NCI-H2171 treated with DMSO at 0.1 percent for 48 hours (cell line): ENCODE measurements at regions not wholly inside any gene's neighbourhood (a gene's known extent, or its start where the extent isn't known, plus 50 kb on each side); places are given as distances from the start of the nearest gene placed in this dataset.

Source experiments
- DNase-seq: peaks from one replicate; lab custom pipeline; 2025; lab: John Stamatoyannopoulos, UW

DNA sequence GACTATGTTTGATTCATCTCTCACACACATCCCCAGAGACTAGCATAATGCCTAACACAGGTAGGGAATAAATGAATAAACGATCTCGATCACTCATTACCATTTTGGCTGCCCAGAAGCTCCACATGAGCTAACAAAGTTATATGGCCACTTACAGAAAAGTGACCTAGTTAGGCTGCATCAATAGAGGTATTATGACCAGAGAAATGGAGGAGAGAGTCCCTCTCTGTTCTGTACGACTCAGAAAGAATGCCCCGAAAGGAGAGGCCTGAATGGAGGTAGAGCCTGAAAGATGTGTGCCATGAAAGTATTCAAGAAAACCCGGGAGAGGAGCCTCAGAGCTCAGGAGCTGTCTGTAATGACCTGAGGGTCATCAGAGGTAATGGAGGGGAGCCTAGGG lies 208.2 kb upstream of the GRIK3 start:
- no peak for DNase-seq

DNA sequence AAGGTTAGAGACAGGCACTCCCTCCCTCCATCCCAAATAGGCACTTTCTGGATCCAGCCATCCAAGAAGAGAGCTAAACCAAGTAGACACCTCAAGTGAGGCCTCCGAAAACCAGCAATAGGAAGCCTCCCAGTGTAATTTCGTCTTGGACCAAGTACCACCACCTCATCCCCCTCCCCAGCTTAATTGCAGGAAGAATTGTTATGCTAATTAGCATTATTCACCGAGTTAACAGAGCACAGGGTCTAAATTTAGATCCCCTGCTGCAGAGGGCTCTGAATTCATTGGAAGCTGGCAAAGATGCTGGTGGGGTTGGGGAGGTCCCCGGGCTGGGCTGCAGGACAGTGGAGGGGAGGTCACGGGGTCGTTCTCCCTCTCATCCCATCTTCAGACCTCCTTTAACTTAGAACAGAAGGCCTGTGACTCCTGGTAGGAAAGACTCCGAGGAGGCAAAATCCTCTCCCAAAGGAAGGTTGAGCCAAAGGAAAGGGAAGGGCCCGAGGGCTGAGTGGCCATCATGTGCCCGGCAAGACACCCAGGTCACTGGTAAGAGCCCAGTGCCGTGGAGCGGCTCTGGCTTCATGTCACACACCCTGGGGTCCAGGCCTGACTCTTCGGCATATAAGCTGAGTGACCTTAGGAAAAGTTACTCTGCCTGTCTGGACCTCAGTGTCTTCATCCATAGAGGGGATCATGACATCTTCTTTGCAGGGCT lies 209.2 kb upstream of the GRIK3 start:
- no peak for DNase-seq

DNA sequence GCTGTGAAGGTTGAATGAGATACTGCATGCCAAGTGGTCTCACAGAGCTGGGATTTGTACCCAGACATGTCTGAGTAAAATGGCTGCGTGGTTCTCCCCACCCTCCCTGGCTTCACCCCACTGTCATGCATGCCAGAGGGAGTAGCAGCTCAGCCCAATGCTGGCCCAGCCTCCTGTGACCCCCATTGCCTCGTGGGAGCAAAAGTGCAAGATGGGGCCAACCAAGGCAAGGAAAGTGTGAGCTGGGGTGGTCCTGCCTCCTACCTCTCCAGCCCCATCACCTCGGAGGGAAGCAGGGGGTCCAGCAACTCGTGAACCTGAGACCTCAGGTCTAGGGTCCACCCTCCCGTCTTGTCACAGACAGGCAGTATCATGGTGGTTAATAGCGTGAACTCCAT lies 209.8 kb upstream of the GRIK3 start:
- DNase-seq = no peak

DNA sequence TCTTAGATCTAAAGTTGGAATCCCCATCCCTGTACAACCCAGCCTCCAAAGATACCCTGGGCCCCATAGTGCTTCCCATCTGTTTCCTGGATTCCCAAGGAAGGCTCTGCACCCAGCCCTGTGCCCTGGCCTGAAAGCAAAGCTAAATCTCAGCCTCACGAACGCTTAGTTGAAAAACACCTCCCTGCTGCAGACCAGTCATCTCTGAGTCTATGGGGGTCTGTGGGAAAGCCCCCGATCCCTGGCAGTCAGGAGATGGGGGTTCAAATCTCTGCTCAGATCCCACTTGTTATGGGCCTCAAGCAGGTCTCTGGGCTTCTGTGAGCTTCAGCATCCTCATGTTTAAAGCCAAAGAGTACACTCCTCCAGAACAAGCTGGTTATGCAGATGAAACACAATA lies 210.5 kb upstream of the GRIK3 start:
- no peak for DNase-seq

DNA sequence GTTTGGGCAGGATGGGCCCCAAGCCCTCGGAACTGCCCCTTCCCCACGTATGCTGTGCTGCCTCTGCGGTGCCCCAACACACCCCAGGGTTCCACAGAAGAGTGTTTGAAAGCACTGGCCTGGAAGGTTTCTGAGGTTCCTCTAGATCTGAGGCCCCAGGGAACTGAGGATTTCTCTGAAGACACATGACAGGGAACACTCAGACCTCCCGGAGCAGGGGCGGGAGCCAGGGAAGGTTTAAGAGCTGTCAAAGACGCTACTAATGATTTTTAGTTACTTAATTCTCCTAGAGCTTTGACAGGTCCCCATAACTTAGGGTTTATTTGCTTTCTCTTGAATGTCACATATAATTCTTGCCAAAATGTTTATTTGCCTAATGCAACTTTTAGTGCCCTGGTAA lies 212.3 kb upstream of the GRIK3 start:
- no peak for DNase-seq

DNA sequence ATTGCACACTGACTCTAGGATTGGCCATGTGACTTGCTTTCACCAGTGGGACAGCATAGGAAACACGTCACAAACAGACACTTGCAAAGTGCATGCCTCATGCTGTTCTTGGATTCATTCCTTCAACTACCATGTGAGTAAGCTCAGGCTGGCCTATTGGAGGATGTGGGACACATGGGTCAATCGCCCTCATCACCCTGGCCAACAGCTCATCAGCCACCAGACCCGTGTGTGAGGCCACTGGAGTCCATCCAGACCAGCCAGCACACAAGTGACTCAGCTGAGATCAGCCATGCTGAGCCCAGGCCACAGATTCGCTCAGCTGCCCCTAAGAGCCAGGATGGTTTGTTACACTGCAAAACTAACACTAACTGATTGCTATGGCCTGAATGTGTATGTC lies 216.1 kb upstream of the GRIK3 start:
- DNase-seq = no peak

DNA sequence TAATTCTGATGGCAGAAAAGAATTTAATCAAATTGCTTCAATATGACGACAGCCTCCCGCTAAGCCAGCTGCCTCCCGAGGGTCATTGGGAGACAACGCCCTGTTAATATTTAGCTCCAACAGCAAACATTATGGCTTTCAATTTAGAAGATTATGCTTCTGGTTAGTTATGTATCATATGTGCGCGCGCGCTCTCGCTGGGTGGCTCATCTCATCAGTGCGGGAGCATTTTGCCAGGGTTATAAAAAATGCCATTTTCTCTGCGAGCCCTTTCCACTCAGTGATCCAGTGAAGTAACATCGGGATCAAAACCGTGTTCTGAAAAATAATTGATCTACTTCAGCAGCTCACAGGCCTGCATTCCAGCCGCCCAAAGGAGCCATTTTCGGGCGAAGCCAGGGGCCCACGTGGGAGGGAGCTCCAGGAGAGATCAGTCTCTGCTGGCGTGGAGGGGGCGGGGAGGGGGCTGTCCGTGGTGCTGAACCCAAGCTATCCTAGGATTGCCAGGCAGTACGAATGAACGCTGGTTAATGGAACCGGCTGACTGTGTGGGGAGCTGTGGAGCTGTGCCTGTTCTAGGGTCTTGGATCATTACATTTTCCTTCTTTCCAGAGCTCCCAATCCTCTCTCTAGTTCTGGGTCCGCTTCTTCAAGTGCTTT lies 219.1 kb upstream of the ZC3H12A start:
- no peak for DNase-seq

DNA sequence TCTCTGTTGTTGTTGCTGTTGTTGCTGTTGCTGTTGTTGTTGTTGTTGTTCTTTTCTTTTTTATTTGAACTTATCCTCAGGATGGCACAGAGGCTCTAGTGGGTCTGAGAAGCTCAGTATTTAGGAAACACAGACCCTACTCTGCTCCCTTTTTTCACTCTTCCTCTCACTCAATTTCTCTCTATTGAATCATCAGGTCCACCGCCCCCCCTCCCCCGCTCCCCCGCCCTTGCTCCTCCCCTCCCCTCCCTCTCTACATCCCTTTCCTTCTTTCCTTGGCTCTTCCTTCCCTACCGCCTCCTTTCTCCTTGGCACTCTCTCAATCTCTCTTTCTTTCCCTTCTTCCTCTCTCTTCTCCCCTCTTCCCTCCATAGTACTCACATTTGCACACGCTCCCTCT lies 218.5 kb upstream of the ZC3H12A start:
- DNase-seq = no peak

DNA sequence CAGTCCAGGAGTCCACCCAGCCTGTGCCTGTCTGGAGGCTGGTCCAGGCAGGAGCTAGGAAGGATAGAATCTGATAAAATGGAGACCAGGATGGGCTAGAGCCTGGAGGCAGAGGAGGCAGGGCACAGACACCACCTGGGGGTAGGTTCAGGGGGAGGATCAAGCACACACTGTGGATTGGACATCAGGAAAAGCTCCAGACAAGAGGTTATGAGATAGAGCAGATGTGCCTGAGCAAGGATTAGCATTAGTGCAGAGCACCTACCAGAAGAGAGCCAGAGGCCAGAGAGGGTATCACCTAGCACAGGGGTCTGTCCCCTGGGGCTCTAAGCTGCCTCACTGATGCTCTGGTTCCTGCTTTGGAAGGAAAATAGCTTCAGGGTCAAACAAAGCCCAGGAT lies 216.7 kb upstream of the ZC3H12A start:
- DNase-seq = no peak

DNA sequence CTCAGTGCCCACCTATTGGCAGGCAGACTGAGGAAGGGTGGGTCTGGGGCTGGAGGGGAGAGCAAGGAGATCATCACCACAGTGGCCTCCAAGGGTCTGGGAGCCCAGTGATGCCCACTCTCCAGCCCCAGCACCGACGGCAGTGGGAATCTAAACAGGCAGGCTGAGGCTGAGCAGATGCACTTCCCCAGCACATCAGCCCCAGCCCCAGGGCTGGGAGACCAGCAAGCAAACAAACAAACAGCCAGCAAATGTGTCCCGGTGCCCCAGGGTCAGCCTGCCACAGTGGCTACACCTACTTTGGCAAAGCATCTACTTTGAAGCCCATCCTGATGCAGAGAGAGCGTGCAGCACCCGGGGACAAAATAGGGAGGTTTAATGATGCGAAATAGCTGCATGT lies 216.3 kb upstream of the ZC3H12A start:
- DNase-seq = no peak

DNA sequence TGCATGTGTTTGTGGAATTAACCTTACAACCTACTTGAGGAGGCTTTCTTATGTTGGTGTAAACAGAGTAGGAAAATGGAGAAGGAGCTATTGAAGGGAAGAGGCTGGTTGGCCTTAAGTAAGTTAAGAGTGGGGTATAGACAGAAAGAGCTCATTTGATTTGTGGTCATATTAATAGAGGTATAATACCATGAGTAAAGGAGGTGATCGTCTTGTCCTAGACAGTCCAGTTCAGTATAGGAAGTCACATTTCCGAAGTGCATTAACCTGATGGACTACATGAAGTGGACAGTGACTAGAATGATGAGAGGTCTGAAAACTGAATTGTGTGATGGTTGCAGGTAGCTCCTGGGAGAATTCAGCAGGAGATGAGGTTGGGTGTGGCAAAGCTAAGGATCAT lies 215.4 kb upstream of the ZC3H12A start:
- DNase-seq = no peak

DNA sequence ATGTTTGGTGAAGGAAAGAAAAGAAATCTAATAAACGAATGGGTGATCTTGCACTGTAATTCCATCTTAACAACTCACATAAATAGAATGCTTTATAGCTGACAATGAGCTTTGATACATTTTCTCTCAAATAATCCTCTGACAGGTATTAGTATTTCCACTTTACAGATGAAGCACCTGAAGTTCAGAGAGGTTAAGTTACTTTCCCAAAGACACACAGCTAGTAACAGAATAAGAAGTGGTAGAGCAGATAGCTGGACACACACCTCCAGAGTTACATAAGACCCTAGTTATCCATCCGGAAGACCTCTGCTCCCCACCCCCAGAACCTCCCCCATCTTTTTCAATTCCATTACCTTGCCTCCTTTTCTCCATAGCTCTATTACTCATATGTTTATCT lies 213.3 kb upstream of the ZC3H12A start:
- no peak for DNase-seq

DNA sequence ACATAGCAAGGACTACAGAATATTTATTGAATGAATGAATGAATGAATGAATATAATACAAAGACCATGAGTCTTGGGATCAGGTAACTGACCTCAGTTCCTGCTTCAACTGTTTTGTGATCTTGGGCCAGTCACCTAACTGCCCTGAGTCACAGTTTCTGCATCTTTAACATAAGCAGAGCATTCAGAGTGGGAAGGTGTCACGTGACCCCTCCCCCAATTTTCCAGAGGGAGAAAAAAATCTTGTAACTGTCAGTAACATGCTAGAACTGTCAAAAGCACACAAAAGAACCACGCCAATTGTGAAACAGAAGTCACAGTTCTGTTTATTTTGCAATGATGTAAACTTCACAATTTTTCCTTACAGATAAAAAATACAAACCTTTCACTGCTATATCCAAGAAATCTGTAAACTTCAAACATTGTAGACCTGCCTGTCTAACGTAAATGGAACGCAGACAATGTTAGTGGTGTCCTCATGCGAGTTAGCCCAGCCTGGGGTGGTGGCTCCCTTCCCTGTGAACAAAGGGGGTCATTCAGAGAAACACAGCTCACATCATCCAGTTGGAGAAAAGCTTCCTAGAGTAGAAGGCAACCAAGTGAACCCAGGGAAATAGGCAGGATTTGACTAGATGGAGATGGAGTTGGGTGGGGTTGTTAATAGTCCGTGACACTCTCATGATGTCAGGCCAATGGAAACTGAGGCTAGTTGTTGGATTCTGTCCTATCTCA lies 211.8 kb upstream of the ZC3H12A start:
- no peak for DNase-seq

DNA sequence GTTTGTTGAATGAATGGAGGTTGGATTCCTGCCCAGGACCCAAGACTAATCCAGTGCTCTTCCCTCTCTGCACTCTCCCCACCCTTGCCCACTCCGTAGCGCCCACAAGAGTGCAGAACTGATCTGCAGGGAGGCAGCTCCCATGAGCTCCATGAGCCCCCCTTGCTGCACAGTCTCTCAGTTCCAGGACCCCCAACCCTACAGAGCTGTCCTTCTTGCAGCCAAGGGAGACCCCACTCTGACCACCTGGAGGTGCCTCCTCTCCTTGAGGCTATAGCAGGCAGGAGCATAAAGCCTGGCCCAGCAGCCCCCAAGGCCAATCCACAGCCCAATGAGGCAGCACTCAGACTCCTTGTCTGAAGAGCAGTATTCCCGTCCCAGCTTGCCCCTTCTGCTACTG lies 209.2 kb upstream of the ZC3H12A start:
- no peak for DNase-seq

DNA sequence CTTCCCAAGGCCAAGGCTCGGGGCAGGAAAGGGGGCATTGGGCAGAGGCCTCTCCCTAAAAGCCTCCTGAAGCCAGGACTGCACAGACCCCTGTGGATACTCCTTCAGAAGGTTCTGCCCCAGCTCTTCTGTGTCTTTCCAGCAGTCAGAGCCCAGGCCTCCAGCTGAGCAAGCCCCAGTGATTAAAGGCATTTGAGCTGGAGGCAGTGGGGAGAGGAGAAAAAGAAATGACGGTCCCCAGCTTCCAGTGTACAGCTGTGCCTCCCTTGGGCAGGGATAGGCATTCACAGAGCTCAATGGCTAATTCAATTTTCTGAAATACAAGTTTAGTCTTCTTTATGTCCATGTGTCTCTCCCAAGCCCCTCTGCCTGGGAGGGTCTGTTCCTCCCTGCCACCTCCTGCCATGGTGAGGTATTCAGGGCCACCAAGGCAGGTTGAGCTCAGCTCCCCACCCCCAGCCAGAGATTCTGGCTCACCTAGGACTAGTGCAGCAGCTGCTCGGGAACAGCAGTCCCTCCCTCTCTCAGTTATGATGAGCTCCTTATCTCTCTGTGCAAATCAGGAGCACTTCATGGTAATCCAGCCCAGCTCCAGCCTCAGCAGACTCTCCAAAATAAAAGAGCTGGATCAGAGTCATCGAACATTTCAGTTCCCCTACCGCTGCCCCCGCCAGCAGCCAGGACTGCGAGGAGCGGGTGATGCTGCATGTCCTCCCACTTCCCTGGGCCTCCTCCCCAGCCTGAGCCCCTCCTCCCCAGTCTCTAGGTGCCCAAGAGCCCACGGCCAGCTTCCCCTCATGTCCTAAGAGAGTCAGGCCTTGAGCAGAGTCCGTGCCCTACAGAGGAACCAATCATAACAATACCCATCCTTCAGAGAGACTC lies 208.4 kb upstream of the ZC3H12A start:
- peak; percentile 26 for DNase-seq

DNA sequence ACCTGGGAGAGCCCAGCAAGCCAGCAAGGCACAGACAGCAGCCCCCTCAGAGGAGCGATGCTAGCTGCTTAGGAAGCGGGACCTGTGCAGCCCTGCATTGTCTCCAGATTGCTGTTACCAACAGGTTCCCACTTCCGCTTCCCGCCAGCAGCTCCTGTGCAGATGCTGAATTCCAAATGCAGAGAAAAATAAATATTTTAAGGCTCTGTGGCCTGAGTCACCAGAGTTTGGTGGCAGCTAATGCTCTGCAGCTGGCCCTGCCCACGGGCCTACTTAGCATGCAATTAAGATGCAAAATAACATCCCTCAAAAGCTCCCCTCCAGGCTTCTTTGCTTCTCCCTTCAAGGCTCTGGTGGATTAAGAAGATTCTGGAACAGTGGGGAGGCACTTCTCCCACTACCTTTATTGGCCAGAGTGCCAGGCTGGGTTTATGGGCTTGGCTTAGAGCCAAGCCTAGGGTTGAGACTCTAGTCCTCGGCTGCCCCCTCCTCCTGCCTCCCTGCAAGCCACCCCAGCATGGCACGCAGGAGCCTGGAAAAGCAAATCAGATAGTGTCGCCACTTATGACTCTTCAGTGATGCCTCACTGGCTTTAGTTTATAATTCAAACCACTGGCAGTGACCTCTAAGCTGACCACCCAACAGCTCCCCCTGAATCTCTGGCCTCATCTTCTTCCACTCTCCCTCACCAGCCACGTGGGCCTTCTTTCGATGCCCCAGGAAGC lies 207.1 kb upstream of the ZC3H12A start:
- DNase-seq = no peak

DNA sequence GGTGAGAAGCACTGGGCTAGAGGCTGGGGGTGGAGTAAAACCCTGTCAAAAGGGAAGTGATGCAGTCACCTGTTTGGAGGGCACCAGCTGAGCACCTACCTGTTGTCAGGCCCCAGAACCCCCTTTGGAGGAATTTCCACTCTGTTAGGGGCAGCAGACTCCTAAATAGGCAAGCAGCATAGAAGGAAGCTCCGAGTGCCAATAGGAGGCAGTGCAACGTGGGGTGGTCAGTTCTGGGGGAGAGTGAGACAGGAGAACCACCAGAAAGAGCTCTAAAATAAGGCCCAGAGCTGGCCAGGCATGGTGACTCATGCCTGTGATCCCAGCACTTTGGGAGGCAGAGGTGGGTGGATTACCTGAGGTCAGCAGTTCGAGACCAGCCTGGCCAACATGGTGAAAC lies 203.7 kb upstream of the ZC3H12A start:
- no peak for DNase-seq

DNA sequence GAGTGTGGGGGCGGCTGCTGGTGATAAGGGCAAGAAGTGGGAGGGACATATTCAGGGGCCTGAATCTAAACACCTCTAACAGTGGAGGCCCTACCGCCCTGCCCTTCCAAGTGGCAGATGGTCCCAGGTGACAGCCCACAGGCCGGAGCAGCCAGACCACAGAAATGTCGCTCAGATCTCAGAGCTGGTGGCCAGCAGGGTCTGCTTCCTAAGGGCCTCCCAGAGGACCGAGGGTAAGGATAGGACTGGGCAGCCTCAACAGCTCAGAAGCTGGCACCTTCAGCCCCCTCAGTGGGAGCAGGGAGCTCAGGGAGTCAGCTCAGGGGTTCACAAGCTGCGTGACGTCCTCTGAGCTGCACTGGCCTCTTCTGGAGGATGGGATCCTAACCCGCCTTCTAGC lies 201.8 kb upstream of the ZC3H12A start:
- DNase-seq = no peak

DNA sequence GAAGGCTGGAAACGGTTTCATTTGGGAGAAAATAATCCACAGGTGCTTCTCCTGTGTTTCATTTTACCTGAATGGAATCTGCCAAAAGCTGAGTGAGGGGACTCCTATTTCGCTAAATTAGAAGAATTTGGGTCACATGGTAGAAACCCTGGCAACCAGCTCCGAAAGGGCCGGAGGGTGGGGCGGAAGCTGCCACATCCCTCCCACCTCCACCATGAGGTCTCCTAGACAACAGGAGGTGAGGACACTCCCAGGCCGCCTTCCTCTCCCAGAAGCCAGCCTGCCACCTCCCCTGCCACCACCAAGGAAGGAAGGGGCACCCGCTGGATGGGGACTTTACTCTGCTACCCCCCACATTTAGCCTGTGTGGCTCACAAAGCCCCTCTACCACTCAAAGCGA lies 199.9 kb upstream of the ZC3H12A start:
- no peak for DNase-seq

DNA sequence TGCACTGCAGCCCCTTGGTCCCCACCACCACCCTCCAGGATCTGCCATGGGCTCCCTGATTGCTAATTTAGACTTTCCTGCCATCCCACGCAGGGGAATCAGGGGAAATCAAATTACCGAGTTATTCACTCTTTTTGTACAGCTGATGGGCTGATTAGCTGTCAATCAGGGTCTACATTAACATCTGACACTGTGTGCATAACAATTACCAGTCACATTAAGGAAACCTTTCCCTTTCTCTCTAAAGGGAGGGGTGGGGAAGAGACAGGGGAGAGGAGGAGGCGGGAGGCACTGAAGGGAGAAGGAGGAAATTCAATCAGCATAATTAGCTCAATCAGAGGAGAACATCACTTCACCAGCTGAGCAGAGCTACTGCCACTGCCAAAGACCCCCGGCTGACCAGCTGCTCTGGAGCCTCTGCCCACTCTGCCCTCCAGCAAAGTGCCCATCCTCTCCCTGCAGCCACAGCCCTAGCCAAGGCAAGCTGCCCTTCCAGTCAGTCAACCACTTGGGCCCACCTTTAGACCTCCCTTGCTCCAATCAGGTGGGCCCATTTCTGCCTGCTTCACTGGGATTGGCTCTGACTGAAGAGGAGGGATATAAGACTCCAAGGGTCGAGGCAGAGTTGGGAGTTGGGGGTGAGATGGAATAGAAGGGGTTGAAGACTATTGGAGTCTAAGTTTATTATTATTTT lies 199.3 kb upstream of the ZC3H12A start:
- DNase-seq = no peak

DNA sequence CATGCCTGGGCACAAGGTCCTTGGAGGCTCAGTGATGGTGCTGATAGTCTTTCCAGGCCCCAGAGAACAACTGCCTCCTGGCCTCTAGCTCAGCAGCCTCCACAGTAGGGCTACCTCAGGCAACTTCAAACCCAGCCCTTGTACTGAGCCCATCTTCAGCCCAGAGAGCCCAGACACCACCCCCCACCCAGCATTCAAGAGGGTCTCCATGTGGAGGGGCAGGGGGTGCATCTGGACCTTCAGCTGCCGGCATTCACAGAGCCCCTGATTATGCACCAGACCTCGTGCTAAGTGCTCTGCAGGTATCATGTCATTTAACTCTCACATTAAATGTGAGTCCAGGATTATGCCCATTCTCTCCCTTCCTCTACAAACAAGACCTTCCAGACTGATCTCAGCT lies 197.0 kb upstream of the ZC3H12A start:
- no peak for DNase-seq
